GM18870 (cell line): ENCODE measurements at regions not wholly inside any gene's neighbourhood (a gene's known extent, or its start where the extent isn't known, plus 50 kb on each side); places are given as distances from the start of the nearest gene placed in this dataset.
"Not testable (repeated sequence)": the region's sequence is repeated elsewhere in the genome, so short reads cannot be mapped to it uniquely, and the experiment has no call there.

Source experiments
- ATAC-seq: cut with Tn5 transposase; IDR thresholded peaks from one replicate; pipeline ENCODE4 v1.9.1; 2021; ENCODE audit warnings: moderate library complexity; ENCODE audit not compliant: unreplicated experiment

GRCh38 chr1:91099746-91100621 lies 78.1 kb upstream of the ZNF644 start:
- no peak for ATAC-seq

GRCh38 chr1:91098299-91098906 lies 76.6 kb upstream of the ZNF644 start:
- no peak for ATAC-seq

- not testable (repeated sequence) for ATAC-seq
Measured at GRCh38 chr1:91095321-91095720, 73.5 kb upstream of the ZNF644 start.

- ATAC-seq, result no peak
Measured at GRCh38 chr1:91092503-91092902, 70.7 kb upstream of the ZNF644 start.

GRCh38 chr1:91091812-91092211 lies 70.0 kb upstream of the ZNF644 start:
- ATAC-seq, result no peak

GRCh38 chr1:91080650-91081049 lies 58.8 kb upstream of the ZNF644 start:
- ATAC-seq, result no peak

GRCh38 chr1:91078859-91079258 lies 57.0 kb upstream of the ZNF644 start:
- no peak for ATAC-seq

- ATAC-seq, result no peak
Measured at GRCh38 chr1:91076834-91077233, 55.0 kb upstream of the ZNF644 start.

- ATAC-seq, result no peak
Measured at GRCh38 chr1:91075233-91076135, 53.6 kb upstream of the ZNF644 start.

- ATAC-seq, result no peak
Measured at GRCh38 chr1:91073299-91073698, 51.5 kb upstream of the ZNF644 start.

- ATAC-seq, result no peak
Measured at GRCh38 chr1:91071838-91072237, 50.0 kb upstream of the ZNF644 start.
